8988T (cell line): ENCODE measurements at regions not wholly inside any gene's neighbourhood (a gene's known extent, or its start where the extent isn't known, plus 50 kb on each side); places are given as distances from the start of the nearest gene placed in this dataset.

ENCODE experiments used
- DNase-seq: peaks from one replicate; pipeline ENCODE4 v3.0.0; 2011

DNA sequence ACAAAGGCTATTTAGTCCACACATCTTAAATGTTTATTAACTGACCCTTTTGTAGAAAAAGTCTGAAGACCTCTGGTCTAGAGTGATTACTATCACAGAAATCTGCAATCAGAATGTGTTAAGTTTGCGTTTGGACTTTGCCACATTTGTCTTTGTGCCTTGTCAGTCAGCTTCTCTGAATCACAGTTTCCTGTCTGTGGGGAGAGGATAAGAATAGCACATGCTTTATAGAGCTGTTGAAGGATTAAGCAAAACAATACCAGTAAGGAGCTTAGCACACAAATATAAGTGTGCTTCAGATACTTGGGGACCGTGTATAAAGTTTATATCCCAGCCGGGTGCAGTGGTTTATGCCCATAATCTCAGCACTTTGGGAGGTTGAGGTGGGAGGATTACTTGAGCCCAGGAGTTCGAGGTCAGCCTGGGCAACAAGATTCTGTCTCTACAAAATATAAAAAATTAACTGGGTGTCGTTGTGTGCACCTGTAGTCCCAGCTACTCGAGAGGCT lies 63.0 kb upstream of the BTG1 start:
- no peak for DNase-seq

DNA sequence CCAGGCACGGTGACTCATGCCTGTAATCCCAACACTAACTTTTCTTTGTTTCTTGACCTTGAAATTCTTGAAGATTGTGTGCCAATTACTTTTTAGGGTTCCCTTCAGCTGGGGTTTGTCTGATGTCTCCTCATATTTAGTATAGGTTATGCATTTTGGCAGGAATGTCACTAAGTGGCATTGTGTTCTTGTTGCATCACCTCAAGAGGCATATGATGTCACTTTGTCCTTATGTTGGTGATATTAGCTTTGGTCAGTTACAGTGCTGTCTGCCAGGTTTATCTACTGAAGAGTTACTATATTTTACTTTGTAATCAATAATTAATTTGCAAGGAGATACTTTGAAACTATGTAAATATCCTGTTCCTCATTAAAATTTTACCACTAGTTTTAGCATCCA lies 61.0 kb upstream of the BTG1 start:
- DNase-seq: no peak

DNA sequence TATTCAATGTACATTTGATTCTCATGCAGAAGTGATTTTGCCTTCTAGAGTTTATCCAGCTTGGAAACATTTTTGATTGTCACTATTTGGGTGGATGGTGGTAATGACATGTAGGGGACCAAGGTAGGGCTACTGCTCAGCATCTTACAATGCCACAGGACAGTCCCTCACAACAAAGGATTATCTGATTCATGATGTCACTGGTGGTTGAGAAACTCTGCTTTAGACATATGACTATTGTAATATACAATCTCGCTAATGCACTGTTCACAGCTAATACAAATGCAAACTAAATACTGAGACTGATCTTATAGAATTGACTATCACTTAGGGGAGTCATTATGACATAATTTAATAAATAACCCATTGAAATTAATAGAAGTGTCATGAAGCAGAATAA lies 60.4 kb upstream of the BTG1 start:
- no peak for DNase-seq

DNA sequence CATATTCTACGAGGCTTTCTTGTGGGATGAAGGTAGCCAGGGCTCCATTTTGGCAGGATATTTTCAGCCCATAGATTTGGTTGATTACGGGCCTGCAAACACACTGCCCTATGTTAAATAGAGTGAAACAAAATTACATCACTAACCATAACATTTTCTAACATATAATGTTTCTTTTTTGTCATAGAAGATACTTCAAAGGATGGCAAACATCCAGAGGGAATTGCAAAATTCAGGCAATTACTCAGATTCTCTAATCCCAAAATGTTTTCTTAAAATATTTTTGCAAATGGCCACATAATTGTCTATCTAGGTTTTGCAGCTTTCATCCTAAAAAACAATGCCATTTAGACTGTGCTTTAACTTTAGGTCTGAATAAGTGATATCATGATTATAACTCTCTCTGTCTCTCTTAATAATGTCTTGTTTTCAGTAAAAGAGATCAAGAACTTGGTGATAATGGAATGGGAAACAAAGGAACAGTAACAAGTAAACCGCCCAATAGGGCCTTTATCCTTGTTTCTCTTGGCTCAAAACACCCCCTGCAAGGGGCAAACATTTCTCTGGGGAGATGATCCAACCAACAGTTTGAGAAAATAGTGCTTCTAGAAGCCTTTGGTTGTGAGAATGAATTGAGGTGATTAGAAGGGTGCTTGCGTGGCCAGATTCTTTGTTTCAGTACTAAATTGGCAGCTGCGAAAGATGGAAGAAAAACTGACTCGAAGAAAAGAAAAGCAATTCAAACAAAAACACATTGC lies 54.4 kb upstream of the BTG1 start:
- DNase-seq: no peak

DNA sequence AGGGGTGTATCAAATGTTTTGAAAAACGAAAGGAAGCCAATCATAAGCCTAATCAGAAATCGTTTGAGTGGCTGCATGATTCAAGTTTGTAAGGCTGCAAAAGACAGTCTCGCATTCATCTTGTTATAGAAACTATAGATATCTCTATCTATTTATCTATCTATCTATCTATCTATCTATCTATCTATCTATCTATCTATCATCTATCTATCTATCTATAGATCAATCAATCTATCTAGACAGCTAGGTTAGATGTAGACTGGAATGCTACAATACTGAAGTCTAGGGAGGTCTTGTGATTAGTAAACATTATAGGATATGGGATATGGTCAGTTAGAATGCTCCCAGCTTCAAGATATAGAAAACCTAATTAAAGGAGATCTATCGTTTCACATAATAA lies 52.2 kb upstream of the BTG1 start:
- no peak for DNase-seq

DNA sequence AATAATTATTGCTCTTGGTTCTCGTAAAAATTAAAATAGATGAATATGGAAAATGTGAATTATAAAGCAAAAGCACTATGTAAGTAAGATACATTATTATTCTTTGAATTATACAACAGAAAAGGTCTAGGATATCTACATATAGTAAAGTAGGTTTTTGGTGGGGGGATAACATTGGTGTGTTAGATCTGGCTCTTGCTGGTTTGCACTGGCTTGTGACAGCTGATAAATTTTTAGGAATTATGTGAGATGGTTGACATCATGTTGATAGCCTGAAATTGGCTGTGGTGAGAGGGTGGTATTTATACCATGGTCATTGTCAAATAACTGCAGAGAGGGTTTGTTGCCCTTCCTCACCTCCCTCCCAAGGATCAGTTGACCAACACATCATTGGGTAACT lies 50.7 kb upstream of the BTG1 start:
- DNase-seq: no peak
